Ishikawa (cell line): ENCODE measurements at regions not wholly inside any gene's neighbourhood (a gene's known extent, or its start where the extent isn't known, plus 50 kb on each side); places are given as distances from the start of the nearest gene placed in this dataset.

Experiments used
- CEBPB ChIP-seq: IDR thresholded peaks from 2 replicates; pipeline ENCODE4 v1.6.1; 2012
- CREB1 ChIP-seq: IDR thresholded peaks from 2 replicates; pipeline ENCODE4 v1.6.1; 2012; ENCODE audit warnings: low read depth
- EGR1 ChIP-seq: IDR thresholded peaks from 2 replicates; pipeline ENCODE4 v1.6.1; 2012
- EP300 ChIP-seq: IDR thresholded peaks from 2 replicates; pipeline ENCODE4 v1.6.1; 2012; ENCODE audit warnings: borderline replicate concordance
- FOXM1 ChIP-seq: IDR thresholded peaks from 2 replicates; pipeline ENCODE4 v1.6.1; 2012; ENCODE audit warnings: low read depth, borderline replicate concordance
- MAX ChIP-seq: IDR thresholded peaks from 2 replicates; pipeline ENCODE4 v1.6.1; 2012
- NFIC ChIP-seq: IDR thresholded peaks from 2 replicates; pipeline ENCODE4 v1.6.1; 2012
- RAD21 ChIP-seq: IDR thresholded peaks from 2 replicates; pipeline ENCODE4 v1.6.1; 2012; ENCODE audit warnings: low read depth
- REST ChIP-seq: IDR thresholded peaks from 2 replicates; pipeline ENCODE4 v1.6.1; 2012; ENCODE audit warnings: low read depth, mild to moderate bottlenecking
- TAF1 ChIP-seq: IDR thresholded peaks from 2 replicates; pipeline ENCODE4 v1.6.1; 2012; ENCODE audit warnings: low read depth, mild to moderate bottlenecking
- TCF12 ChIP-seq: IDR thresholded peaks from 2 replicates; pipeline ENCODE4 v1.6.1; 2012; ENCODE audit warnings: low read depth
- TEAD4 ChIP-seq: IDR thresholded peaks from 2 replicates; pipeline ENCODE4 v1.6.1; 2012
- USF1 ChIP-seq: IDR thresholded peaks from 2 replicates; pipeline ENCODE4 v1.6.1; 2012
- YY1 ChIP-seq: IDR thresholded peaks from 2 replicates; pipeline ENCODE4 v1.6.1; 2012; ENCODE audit warnings: low read depth
- ZBTB7A ChIP-seq: IDR thresholded peaks from 2 replicates; pipeline ENCODE4 v1.6.1; 2012; ENCODE audit warnings: low read depth

- TF ChIP-seq REST: no peak
Measured at GRCh38 chr6:77089776-77090175, 373.5 kb downstream of the HTR1B start.

- TF ChIP-seq RAD21 (no peak), MAX (no peak), TAF1 (no peak), USF1 (no peak), ZBTB7A (no peak), EP300 (no peak), TEAD4 (no peak), FOXM1 (no peak), NFIC (no peak)
Measured at GRCh38 chr6:77074037-77074713, 389.1 kb downstream of the HTR1B start.

GRCh38 chr6:77073410-77073760 is 389.9 kb downstream of the HTR1B start:
- TF ChIP-seq YY1 (no peak), EP300 (no peak), TAF1 (no peak), USF1 (no peak), REST (no peak), CREB1 (no peak), NFIC (no peak), TEAD4 (no peak), CEBPB (no peak), ZBTB7A (no peak), EGR1 (no peak), MAX (no peak), FOXM1 (no peak), RAD21 (no peak), TCF12 (no peak)

GRCh38 chr6:77072694-77073409 is 390.4 kb downstream of the HTR1B start:
- TF ChIP-seq RAD21 (no peak), CEBPB (no peak), REST (no peak), TAF1 (no peak), USF1 (no peak), MAX (no peak), ZBTB7A (no peak), FOXM1 (no peak), EGR1 (no peak)
